GM20000 (cell line): ENCODE measurements at regions not wholly inside any gene's neighbourhood (a gene's known extent, or its start where the extent isn't known, plus 50 kb on each side); places are given as distances from the start of the nearest gene placed in this dataset.

Experiments
- DNase-seq: peaks from one replicate; pipeline ENCODE4 v3.0.0; 2012; ENCODE audit warnings: low spot score
- CTCF ChIP-seq: IDR thresholded peaks from 2 replicates; pipeline ENCODE4 v1.5.1; 2012; ENCODE audit warnings: mild to moderate bottlenecking, control low read depth; ENCODE audit errors: extremely low read depth, missing control alignments

- DNase-seq = no peak
- TF ChIP-seq CTCF = no peak
Measured at GRCh38 chr3:159895430-159895829, 93.2 kb upstream of the IL12A start.

- no peak for DNase-seq
- TF ChIP-seq CTCF = no peak
Measured at GRCh38 chr3:159896543-159896942, 92.1 kb upstream of the IL12A start.

- TF ChIP-seq CTCF = no peak
- no peak for DNase-seq
Measured at GRCh38 chr3:159897331-159898075, 91.1 kb upstream of the IL12A start.

- no peak for TF ChIP-seq CTCF
- DNase-seq = no peak
Measured at GRCh38 chr3:159898147-159898546, 90.5 kb upstream of the IL12A start.

GRCh38 chr3:159899166-159899565, 89.5 kb upstream of the IL12A start:
- DNase-seq = no peak

GRCh38 chr3:159902546-159903314, 85.9 kb upstream of the IL12A start:
- peak; percentile 19 for DNase-seq

More at GRCh38 chr3:159899166-159899565, 89.5 kb upstream of the IL12A start:
- no peak for TF ChIP-seq CTCF

More at GRCh38 chr3:159902546-159903314, 85.9 kb upstream of the IL12A start:
- TF ChIP-seq CTCF = no peak
